A673 (cell line): ENCODE measurements at regions not wholly inside any gene's neighbourhood (a gene's known extent, or its start where the extent isn't known, plus 50 kb on each side); places are given as distances from the start of the nearest gene placed in this dataset.

ENCODE experiments used
- BruUV-seq: library from RNA; stranded (reverse); fragments of 400-500 nt; replicated peaks from 2 replicates; lab custom pipeline; 2021; lab: Mats Ljungman, UMichigan
- CTCF ChIA-PET: fragments of 300-600 bp; sonication (Branson Sonifier 250); formaldehyde crosslinking; loops from one replicate; lab custom pipeline; 2022; ENCODE audit warnings: antibody characterized with exemption; lab: Charles Lee
- POLR2A ChIA-PET: fragments of 300-600 bp; sonication (Branson Sonifier 250); formaldehyde crosslinking; loops from one replicate; lab custom pipeline; 2022; ENCODE audit warnings: antibody characterized with exemption; ENCODE audit not compliant: low non-redundant PET; lab: Charles Lee
- DNase-seq: peaks from one replicate; pipeline ENCODE4 v3.0.0-alpha.2; 2015; ENCODE audit warnings: low spot score
- H3K27ac ChIP-seq: fragments of 200-600 bp; sonication (generic); 2 replicates; pipeline ENCODE4 v1.5.1; 2016; ENCODE audit warnings: mixed run types, low read depth, mild to moderate bottlenecking, mixed read lengths, antibody characterized with exemption, low read length; ENCODE audit not compliant: poor library complexity, severe bottlenecking
- H3K27me3 ChIP-seq: fragments of 200-600 bp; sonication (generic); replicated peaks from 2 replicates; pipeline ENCODE4 v1.6.1; 2017; ENCODE audit warnings: mixed run types, low read depth, mild to moderate bottlenecking, mixed read lengths, antibody characterized with exemption, low read length; ENCODE audit not compliant: insufficient read depth, poor library complexity
- H3K36me3 ChIP-seq: fragments of 200-600 bp; sonication (generic); 2 replicates; pipeline ENCODE4 v1.6.1; 2016; ENCODE audit warnings: mixed run types, mild to moderate bottlenecking, mixed read lengths, antibody characterized with exemption, low read length; ENCODE audit not compliant: insufficient read depth, poor library complexity, severe bottlenecking
- H3K4me1 ChIP-seq: fragments of 200-600 bp; sonication (generic); 2 replicates; pipeline ENCODE4 v1.6.1; 2017; ENCODE audit warnings: mixed run types, mild to moderate bottlenecking, mixed read lengths, antibody characterized with exemption, low read length; ENCODE audit not compliant: insufficient read depth, poor library complexity, severe bottlenecking
- H3K4me3 ChIP-seq: fragments of 200-600 bp; sonication (generic); 2 replicates; pipeline ENCODE4 v1.5.1; 2016; ENCODE audit warnings: low read depth, mixed run types, mild to moderate bottlenecking, mixed read lengths, low read length; ENCODE audit not compliant: poor library complexity, severe bottlenecking
- H3K9me3 ChIP-seq: fragments of 200-600 bp; sonication (generic); 2 replicates; pipeline ENCODE4 v1.6.1; 2016; ENCODE audit warnings: mixed run types, low read depth, mild to moderate bottlenecking, mixed read lengths, antibody characterized with exemption, low read length; ENCODE audit not compliant: poor library complexity, severe bottlenecking
- EZH2 ChIP-seq: fragments of 200-600 bp; sonication (generic); IDR thresholded peaks from 2 replicates; pipeline ENCODE4 v1.6.1; 2017; ENCODE audit warnings: borderline replicate concordance, low read depth, mild to moderate bottlenecking, mixed read lengths, antibody characterized with exemption, low read length; ENCODE audit not compliant: poor library complexity, severe bottlenecking
- intact Hi-C: fragments of 100-400 bp; cut with micrococcal nuclease; formaldehyde crosslinking; loops from one replicate; pipeline ENCODE4 v1.10.0; 2022; ENCODE audit not compliant: unreplicated experiment
- TF ChIP-seq, protein P1 (sequence below): fragments of 300-800, 200-600 bp; sonication (generic); conservative IDR thresholded peaks from 2 replicates; pipeline ENCODE4 v1.5.1; 2017; ENCODE audit warnings: low read depth, mild to moderate bottlenecking, antibody characterized with exemption, low read length, moderate library complexity, mixed read lengths

DNA sequence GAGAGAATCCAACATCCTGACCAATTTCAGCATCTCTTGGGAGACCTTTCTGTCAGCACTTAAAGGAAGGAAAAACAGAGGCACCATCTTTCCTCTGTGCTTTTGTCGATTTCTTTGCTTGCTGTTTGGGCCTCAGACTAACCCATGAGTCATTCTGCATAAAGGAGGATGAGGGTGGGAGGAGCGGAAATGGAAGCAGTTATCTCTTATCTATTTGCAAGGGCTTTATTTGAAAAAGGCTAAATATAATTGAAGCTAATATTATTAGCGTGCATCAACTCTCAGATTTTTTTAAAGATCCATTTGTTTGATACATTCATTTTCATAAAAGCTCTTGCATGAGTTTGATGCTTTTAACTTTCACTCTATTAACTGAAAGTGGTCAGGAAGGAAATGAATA, 72.9 kb downstream of the ZNF622 start:
- CTCF ChIA-PET, result interaction anchor here (0.9 kb wide), 1 partner anchor 62 kb away, joined by 4 read pairs; no protein-coding TSS in a partner anchor
- TF ChIP-seq, protein P1, sequence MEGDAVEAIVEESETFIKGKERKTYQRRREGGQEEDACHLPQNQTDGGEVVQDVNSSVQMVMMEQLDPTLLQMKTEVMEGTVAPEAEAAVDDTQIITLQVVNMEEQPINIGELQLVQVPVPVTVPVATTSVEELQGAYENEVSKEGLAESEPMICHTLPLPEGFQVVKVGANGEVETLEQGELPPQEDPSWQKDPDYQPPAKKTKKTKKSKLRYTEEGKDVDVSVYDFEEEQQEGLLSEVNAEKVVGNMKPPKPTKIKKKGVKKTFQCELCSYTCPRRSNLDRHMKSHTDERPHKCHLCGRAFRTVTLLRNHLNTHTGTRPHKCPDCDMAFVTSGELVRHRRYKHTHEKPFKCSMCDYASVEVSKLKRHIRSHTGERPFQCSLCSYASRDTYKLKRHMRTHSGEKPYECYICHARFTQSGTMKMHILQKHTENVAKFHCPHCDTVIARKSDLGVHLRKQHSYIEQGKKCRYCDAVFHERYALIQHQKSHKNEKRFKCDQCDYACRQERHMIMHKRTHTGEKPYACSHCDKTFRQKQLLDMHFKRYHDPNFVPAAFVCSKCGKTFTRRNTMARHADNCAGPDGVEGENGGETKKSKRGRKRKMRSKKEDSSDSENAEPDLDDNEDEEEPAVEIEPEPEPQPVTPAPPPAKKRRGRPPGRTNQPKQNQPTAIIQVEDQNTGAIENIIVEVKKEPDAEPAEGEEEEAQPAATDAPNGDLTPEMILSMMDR, result no peak
- no peak for TF ChIP-seq EZH2
- H3K9me3 ChIP-seq, result no peaks in the 10 kb centered on the region
- intact Hi-C loops, result no loop called here
- no peaks in the 10 kb centered on the region for H3K36me3 ChIP-seq
- DNase-seq, result peak; percentile 88
- H3K27ac ChIP-seq, result no peak overlapping the region
- peaks cover 29% of the 10 kb centered on the region for H3K4me1 ChIP-seq
- no TSS peak for BruUV-seq
- H3K4me3 ChIP-seq, result no peak overlapping the region
- POLR2A ChIA-PET, result no interaction called here
- H3K27me3 ChIP-seq, result no peaks in the 10 kb centered on the region

DNA sequence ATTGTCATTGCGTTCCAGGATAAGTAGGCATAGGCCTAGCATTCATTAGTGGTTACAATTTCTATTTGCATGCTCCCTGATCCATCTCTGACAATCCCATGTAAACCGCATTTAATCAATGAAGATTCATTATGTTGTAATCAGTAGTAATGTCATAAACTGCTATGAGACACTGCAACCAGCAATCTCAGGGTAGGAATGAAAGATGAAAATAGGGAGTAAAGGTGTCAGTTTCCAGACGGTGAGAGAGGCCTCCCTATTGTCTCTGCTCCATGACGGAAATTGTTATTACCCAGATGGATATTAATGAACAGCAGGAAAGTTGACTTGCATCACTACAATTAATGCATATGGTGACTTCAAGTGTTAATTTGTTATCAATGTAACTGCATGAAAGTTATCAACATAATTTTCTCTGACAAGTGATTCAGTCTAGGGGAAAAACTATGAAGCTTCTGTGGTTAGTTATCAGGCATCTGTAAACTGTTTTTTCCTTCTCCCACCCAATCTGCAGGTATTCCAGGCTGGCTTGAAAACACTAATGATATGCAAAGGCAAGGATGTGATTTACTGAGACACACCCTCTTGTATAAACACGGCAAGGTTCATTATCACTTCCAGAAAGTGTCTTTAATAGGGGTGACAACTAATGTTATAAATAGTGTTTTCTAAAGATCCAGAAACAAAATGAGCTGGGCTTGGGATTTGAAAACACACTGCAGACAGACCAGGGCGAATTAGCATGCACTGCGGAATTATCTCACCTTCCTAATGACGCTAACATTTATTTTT, 73.5 kb downstream of the ZNF622 start:
- no peaks in the 10 kb centered on the region for H3K36me3 ChIP-seq
- intact Hi-C loops, result no loop called here
- ChIA-PET CTCF (interaction anchor here (0.9 kb wide), 1 partner anchor 63 kb away, joined by 4 read pairs; no protein-coding TSS in a partner anchor), POLR2A (no interaction called here)
- TF ChIP-seq, protein P1, result no peak
- TF ChIP-seq EZH2, result no peak
- no TSS peak for BruUV-seq
- DNase-seq, result no peak
- H3K27me3 ChIP-seq, result no peaks in the 10 kb centered on the region
- no peaks in the 10 kb centered on the region for H3K9me3 ChIP-seq
- H3K27ac ChIP-seq, result no peak overlapping the region
- peaks cover 29% of the 10 kb centered on the region for H3K4me1 ChIP-seq
- no peak overlapping the region for H3K4me3 ChIP-seq

DNA sequence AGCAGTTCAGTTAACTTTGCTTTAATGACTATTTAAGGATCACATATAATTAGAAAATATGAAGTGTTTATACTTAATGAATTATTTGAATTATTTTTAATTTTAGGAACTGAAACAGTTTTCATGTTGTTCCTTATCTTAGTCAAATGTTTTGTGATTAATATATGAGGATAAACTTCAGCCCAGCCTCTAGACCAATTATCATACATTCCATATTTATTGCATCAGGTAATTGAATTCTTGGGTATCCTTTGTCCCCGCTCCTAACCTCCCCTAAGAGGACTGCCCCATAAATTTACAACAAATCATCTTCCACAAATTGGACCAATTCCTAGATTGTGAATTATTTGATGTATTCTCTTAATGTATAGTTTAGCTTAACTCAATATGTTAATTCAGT, 74.8 kb downstream of the ZNF622 start:
- BruUV-seq, result no TSS peak
- no peak for DNase-seq
- no peaks in the 10 kb centered on the region for H3K27me3 ChIP-seq
- POLR2A ChIA-PET, result no interaction called here
- peaks cover 29% of the 10 kb centered on the region for H3K4me1 ChIP-seq
- intact Hi-C loops, result no loop called here
- TF ChIP-seq, protein P1, result no peak
- no peak for TF ChIP-seq EZH2
- no peaks in the 10 kb centered on the region for H3K36me3 ChIP-seq
- no peaks in the 10 kb centered on the region for H3K9me3 ChIP-seq
- H3K27ac ChIP-seq, result no peak overlapping the region
- CTCF ChIA-PET, result no interaction called here
- H3K4me3 ChIP-seq, result no peak overlapping the region
